ENCODE measurements at regions not wholly inside any gene's neighbourhood (a gene's known extent, or its start where the extent isn't known, plus 50 kb on each side); places are given as distances from the start of the nearest gene placed in this dataset.

DNA sequence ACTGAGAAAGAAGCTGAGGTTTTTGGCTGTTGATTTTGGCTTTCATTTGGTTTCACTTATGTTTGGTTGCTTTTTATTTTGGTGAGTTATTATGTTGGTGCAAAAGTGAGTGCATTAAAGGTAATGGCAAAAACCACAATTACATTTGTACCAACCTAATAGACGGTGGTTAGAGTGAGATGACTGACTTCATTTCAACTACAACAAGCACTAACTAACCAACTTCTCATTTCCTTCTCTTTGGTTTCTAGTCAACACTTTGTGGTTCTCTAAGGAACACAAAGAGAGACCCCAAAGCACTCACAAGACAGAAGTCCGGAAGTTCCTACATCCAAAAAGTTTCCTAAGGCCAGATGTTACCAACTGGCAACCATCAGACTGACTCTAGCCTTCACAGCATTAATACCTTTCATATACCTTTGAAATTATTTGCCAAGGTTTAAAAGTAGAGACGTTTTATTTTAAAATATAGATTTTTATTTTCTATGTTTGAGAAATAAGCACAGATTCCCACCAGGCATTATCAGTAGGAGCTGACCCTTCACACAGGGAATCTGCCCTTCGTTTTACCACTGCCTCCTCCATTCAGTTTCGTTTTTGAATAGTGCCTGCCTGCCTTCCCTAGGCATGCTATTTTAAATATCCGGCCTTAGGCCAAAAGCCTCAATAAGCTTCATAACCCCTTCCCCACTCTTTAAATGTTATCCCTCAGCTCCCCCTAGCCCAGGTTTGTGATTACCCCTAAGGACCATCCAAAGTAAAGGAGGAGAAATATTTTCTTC, 301.1 kb upstream of the PTGER4 start:
- CTCF ChIA-PET: interaction anchor here (0.6 to 0.7 kb wide), 2 partner anchors 16 to 278 kb away, joined by 3 read pairs; no protein-coding TSS in a partner anchor
- TF ChIP-seq, protein P1, sequence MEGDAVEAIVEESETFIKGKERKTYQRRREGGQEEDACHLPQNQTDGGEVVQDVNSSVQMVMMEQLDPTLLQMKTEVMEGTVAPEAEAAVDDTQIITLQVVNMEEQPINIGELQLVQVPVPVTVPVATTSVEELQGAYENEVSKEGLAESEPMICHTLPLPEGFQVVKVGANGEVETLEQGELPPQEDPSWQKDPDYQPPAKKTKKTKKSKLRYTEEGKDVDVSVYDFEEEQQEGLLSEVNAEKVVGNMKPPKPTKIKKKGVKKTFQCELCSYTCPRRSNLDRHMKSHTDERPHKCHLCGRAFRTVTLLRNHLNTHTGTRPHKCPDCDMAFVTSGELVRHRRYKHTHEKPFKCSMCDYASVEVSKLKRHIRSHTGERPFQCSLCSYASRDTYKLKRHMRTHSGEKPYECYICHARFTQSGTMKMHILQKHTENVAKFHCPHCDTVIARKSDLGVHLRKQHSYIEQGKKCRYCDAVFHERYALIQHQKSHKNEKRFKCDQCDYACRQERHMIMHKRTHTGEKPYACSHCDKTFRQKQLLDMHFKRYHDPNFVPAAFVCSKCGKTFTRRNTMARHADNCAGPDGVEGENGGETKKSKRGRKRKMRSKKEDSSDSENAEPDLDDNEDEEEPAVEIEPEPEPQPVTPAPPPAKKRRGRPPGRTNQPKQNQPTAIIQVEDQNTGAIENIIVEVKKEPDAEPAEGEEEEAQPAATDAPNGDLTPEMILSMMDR (conservative IDR thresholded peaks at IDR 0.05; ENCODE audit: low read depth): no peak
- no peak overlapping the region for H3K27ac ChIP-seq

DNA sequence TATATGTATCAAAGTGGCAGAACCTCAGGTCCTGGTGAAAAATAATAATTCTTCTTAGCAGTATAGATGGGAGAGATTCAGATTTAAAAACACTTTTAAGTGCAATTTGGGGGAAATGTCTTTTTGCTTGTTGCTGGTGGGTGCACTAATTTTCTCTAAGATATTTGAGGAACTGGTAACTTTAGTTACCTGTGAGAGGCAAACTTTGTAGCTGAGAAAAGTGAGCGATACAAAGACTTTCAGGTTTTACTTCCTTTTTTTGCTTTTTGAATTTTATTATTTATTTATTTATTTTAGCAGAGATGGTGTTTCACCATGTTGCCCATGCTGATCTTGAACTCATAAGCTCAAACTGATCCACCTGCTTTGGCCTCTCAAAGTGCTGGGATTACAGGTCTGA, 303.1 kb upstream of the PTGER4 start:
- ChIA-PET CTCF (no interaction called here), POLR2A (ENCODE audit: low non-redundant PET) (no interaction called here)
- no peak overlapping the region for H3K27ac ChIP-seq
- no peak for DNase-seq (ENCODE audit: low spot score)
- TF ChIP-seq, protein P1 (conservative IDR thresholded peaks at IDR 0.05; ENCODE audit: low read depth): no peak

More for the DNA sequence above, 301.1 kb upstream of the PTGER4 start:
- no peak for DNase-seq (ENCODE audit: low spot score)
- POLR2A ChIA-PET (ENCODE audit: low non-redundant PET): no interaction called here

DNA sequence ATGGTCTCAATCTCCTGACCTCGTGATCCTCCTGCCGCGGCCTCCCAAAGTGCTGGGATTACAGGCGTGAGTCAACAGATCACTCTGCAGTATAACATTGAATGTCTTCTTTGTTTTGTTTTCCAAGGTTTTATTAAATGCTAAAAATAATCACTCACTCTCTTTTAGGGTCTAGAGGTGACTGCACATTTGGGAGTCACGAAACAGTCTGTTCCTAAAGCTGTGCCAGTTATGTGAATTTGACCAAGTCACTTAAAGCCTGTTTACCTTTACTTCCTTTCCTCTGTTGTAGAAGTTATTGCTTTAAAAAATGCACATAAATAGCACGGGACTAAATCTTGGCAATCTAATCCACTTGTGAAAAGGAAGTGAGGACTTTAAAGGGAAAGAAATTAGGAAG, 304.9 kb upstream of the PTGER4 start:
- ChIA-PET CTCF (interaction anchor here (0.5 kb wide), 1 partner anchor 35 kb away, joined by 3 read pairs; no protein-coding TSS in a partner anchor), POLR2A (ENCODE audit: low non-redundant PET) (no interaction called here)
- TF ChIP-seq, protein P1 (conservative IDR thresholded peaks at IDR 0.05; ENCODE audit: low read depth): no peak
- H3K27ac ChIP-seq: no peak overlapping the region
- DNase-seq (ENCODE audit: low spot score): no peak

DNA sequence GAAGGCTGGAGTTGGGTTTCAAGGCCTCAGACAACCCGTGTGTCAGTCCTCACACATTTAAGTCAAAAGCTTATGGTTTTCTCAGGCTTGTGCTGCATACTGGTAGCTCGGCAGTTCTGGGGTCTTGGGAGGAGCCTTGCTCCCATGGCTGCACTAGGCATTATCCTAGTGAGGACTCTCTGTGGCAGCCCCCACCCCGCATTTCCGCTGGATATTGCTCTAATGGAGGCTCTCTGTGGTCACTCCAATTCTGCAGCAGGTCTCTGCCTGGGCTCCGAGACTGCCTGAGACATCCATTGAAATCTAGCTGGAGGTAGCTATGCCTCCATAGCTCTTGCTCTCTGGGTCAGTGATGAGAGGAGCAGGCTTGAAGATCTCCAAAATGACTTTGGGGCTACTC, 311.5 kb upstream of the PTGER4 start:
- H3K27ac ChIP-seq: no peak overlapping the region
- DNase-seq (ENCODE audit: low spot score): no peak
- TF ChIP-seq, protein P1 (conservative IDR thresholded peaks at IDR 0.05; ENCODE audit: low read depth): no peak
- CTCF ChIA-PET: no interaction called here
- POLR2A ChIA-PET (ENCODE audit: low non-redundant PET): no interaction called here

DNA sequence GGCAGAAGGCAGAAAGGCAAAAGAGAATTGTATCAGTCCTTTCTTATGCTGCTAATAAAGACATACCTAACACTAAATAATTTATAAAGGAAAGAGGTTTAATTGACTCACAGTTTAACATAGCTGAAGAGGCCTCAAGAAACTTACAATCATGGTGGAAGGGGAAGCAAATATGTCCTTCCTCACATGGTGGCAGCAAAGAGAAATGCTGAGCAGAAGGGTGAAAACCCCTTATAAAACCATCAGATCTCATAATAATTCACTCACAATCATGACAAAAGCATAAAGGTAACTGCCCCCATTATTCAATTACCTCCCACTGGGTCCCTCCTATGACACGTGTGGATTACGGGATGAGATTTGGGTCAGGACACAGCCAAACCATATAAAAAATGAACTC, 312.5 kb upstream of the PTGER4 start:
- POLR2A ChIA-PET (ENCODE audit: low non-redundant PET): no interaction called here
- TF ChIP-seq, protein P1 (conservative IDR thresholded peaks at IDR 0.05; ENCODE audit: low read depth): no peak
- CTCF ChIA-PET: no interaction called here
- DNase-seq (ENCODE audit: low spot score): no peak
- H3K27ac ChIP-seq: no peak overlapping the region

DNA sequence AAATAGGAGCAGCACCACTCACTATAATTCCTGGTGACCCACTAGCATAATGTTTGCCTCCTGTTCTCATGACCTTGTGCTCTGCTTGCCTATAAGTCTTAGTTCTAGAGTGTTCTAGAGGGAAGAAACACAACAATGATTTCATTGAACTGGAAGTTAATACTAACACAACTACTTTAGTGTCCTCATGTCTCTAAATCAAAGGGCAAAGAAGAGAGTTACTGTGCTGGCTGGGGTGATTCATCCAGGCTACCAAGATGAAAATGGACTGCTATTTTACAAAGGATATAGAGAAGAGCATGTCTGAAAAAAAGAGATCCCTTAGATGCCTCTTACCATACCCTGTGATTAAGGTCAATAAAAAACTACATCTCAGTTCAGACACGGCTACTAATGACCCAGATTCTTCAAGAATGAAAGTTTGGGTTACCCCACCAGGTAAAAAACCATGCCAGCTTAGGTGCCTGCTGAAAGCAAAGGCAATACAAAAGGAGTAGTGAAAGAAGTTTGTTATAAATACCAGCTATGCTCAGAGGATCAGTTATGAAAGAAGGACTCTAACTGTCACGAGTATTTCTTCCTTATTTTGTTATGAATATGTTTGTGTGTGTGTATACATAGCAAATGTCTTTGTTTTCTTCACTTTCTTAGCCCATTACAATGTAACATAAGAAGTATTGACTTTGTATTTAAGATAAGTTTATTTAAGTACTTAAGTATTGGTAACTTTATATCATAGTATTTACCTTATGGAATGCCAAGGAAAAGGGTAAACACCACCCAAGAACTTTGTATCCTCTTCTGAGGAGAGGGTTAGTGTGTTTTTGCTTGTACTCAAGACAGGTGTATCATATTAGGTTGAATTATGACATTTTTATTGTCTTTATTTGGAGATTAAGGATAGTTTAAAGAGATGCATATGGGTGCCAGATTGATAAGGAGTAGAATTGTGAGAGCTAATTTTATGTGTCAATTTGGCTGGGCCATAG, 314.1 kb upstream of the PTGER4 start:
- ChIA-PET POLR2A (ENCODE audit: low non-redundant PET) (no interaction called here), CTCF (no interaction called here)
- no peak for DNase-seq (ENCODE audit: low spot score)
- no peak overlapping the region for H3K27ac ChIP-seq
- TF ChIP-seq, protein P1 (conservative IDR thresholded peaks at IDR 0.05; ENCODE audit: low read depth): no peak
